ENCODE measurements at regions not wholly inside any gene's neighbourhood (a gene's known extent, or its start where the extent isn't known, plus 50 kb on each side); places are given as distances from the start of the nearest gene placed in this dataset.
"Not testable (repeated sequence)": the region's sequence is repeated elsewhere in the genome, so short reads cannot be mapped to it uniquely, and the experiment has no call there.

DNA sequence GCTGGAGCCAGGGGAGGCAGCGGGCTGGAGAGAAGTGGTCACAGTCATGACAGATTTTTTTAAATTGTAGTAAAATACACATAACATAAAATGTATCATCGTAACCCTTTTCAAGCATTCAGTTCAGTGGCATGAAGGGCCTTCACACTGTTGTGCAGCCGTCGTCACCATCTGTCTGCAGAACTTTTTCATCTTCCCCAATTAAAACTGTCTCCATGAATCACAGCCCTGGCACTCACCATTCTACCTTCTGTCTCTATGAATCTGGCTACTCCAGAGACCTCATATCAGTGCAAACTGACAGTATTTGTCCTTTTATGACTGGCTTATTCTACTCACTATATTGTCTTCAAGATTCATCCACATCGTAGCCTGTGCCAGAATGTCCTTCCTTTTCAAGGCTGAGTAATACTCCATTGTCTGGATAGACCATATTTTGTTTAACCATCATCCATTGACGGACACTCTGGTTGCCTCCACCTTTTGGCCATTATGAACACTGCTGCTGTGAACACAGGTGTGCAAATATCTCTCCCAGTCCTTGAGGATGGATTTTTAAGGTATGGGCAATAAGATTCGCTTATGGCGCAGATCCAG, 91.5 kb upstream of the NCOR2 start:
- in situ Hi-C loops (cut with HindIII; ENCODE audit: low sequenced_read_pairs) = no loop called here
- no peak for DNase-seq (ENCODE audit: low spot score)

DNA sequence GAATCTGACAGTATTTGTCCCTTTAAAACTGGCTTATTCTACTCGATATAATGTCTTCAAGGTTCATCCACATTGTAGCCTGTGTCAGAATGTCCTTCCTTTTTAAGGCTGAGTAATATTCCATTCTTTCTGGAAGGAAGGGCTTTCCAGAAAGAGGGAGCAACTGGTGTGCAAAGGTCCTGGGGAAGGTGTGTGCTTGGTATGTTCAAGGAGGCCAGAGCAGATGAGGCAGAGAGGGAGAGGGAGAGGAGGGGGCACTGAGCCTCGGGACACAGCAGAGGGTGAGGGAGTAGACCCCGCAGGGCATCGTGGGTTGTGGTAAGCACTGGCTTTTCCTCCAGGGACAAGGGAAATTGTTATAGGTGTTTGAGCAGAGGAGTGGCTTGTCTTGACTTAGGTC, 90.9 kb upstream of the NCOR2 start:
- DNase-seq (ENCODE audit: low spot score) = no peak
- in situ Hi-C loops (cut with HindIII; ENCODE audit: low sequenced_read_pairs) = no loop called here

DNA sequence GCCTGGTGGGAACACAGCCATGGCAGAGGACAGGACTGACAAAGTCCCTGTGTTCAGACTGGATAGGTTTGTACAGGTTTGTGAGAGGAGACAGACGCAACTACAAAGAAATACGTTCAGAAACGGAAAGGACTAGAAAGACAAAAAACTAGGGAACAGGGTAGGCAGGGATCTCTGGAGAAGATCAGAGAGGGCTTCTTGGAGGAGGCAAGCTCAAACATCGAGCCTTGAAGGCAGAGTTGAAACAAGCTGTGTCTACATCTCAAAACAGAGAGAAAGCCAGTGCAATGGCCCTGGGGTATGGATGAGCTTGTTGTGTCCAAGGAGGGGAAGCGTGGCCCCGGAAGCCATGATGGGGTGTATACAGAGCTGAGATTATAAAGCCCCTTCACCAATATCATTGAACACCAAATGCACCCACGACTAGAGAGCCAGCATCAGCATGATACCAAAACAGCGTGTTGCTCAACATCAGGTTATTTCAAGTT, 89.6 kb upstream of the NCOR2 start:
- in situ Hi-C loops (cut with HindIII; ENCODE audit: low sequenced_read_pairs) = no loop called here
- no peak for DNase-seq (ENCODE audit: low spot score)

DNA sequence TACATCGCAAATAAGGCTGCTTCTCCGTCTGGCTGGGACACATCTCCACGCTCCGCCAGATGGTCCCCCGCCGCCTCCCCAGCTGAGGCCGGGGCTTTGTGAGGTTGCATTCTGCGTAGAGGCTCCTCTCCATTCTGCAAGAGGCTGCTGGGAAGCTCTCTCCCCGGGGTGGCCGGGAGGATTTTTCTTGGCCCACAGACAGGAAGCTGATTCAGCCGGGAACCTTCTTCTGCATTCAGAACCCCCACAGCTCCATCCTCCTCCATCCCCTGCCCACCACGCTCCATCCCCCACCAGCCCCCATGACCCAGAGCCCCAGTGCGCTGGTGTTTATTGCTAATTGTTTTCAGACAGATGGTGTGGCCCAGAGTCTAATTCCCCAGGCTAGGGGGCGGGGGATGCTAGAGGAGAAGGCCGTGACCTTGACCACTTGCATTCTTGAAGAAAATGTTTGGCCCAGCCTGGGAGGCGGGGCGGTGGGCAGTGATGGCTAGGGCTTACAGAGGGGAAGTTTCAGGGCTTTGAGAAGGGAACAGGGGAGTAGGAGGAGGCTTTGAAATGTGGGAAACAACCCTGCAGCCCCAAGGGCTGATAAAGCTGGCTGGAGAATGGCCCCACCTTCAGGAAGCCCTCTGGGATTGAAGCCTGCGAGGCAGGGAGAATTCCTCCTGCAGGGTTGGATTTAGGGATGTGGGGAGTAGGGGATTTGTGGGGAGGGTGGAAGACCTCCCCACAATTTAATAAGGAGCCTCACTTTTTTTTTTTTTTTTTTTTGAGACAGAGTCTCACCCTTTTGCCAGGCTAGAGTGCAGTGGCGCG, 88.5 kb upstream of the NCOR2 start:
- peak; percentile 77 for DNase-seq (ENCODE audit: low spot score)
- in situ Hi-C loops (cut with HindIII; ENCODE audit: low sequenced_read_pairs) = no loop called here

DNA sequence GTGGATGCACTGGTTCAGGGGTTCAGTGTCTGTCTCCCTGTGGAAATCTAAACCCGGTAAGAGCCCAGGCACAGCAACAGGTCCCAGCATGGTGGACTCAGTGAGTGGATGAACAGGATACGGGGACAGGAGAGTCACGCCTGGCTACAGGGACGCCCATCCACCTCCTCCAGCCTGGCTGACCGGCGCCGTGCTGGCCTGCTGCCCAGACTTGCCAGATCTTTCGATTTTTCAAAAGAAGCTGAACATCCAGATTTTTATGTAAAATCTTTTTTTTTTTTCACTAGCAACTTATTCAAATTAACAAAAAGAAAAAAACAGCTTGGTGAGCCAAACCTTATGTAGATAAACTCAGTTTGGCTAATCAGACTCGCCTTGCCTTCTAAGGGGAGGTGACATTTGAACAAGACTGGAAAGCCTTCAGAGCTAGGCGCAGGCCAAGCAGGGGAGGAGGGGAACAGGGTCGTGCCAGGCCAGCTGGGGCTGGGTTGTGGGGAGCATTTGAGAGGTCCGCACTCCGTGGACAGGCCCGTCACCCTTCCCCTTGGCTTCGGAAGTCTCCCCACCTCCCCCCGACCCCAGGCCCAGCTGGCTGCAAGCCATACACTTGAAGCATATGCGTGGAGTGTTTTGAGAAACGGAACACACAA, 87.8 kb upstream of the NCOR2 start:
- peak; percentile 81 for DNase-seq (ENCODE audit: low spot score)
- in situ Hi-C loops (cut with HindIII; ENCODE audit: low sequenced_read_pairs) = no loop called here

DNA sequence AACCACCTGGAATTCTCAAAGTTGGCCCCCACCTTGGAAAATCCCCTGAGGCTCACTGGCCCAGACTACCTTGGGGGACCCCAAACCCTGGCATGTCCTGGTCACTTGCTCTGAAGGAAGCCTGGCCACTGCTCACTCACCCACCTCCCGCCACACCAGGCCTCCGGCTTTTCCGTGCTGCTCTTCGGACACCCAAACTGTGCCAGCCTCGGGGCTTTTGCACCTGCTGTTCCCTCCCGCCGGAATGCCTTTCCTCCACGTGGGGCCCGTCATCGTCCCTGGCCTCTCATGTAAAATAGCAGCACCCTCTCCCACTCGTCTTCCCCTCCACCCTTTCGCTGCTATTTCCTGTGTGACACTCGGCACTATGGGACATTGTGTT, 87.2 kb upstream of the NCOR2 start:
- in situ Hi-C loops (cut with HindIII; ENCODE audit: low sequenced_read_pairs) = no loop called here

DNA sequence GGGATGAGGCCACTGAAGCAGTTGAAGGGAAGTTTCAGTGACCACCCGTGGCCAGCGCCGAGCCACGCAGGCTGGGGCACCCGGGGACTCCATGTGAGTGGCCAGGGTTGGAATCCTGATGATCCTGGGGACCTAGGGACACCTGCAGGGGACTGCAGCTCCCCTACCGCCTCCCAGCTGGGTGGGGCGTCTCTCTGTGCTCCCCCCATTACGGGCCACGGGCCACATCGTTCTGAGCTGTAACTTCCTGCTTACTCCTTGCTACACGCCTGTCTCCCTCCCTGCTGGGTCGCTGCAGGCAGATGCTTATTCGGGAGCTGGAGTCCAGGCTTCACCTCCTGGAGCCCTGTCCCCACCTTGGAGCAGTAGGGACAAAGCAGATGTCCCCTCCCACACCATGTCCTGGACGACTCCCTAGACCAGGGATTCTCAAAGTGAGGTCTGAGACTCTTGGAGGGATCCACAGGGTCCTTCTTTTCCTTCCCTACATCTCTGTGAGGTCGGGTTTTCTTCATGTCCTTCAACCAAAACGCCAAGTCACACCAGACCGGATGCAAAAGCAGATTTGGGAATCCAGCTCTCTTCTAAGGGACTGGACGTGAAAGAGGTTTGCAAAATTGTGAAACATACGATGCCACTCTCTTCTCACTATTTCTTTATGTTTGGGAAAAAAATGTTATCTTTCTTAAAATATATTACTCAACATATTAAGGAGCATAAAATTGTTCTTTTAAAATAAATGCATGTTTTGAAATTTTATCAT, 85.9 kb upstream of the NCOR2 start:
- in situ Hi-C loops (cut with HindIII; ENCODE audit: low sequenced_read_pairs) = no loop called here
- no peak for DNase-seq (ENCODE audit: low spot score)

More for the DNA sequence above, 87.2 kb upstream of the NCOR2 start:
- no peak for DNase-seq (ENCODE audit: low spot score)

DNA sequence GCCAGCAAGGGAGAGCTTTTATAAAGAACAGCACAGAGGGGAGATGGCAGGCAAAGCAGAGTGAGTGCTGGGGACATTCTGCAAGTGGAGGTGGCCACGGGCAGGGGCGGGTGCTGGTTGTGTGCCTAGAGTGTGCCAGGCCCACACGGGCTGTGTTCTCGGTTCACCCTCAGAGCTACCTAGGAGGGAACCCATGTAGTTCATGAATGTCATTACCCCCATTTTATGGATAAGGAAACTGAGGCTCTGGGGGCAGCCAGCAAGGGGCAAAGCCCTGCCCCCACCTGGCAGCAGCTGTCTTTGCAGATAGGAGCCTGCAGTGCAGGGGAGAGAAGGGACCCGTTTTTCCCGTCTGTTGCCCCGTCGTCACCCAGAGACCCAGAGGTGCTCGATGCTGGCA, 85.2 kb upstream of the NCOR2 start:
- no peak for DNase-seq (ENCODE audit: low spot score)
- in situ Hi-C loops (cut with HindIII; ENCODE audit: low sequenced_read_pairs) = no loop called here

DNA sequence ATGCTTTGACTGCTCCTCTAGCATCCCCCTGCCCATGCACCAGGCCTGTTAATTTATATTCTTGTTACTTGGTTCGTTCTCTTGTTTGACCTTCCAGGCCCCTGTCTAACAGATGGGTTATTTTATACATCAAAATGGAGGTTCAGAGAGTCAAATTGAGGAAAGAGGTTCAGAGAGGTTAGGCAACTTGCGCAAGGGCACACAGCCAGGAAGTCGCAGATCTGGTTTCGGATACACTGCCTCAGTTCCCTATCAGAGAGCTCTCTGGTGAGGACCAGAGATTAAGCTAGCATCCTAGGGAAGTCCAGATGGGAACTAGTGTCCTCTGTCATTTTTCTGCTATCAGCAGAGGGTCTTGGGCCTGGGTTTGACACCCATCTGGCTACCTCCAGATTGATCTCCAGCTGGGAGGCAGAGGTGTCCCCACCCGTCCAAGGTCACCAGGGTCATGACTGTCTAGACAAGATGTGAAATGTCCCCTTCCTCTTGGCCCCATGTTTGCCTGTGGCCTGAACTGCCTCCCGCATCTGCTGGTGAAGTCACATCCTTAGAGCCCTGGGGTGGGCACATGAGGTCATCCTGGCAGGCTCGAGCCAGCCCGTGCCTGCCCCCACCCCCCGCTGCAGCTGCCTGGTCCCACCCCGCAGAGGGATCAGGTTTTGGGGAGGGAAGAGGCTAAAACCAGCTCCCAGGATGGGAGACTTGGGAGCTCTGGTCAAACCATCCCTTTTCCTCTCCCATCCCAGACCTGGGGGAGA, 84.3 kb upstream of the NCOR2 start:
- no peak for DNase-seq (ENCODE audit: low spot score)
- in situ Hi-C loops (cut with HindIII; ENCODE audit: low sequenced_read_pairs) = no loop called here

DNA sequence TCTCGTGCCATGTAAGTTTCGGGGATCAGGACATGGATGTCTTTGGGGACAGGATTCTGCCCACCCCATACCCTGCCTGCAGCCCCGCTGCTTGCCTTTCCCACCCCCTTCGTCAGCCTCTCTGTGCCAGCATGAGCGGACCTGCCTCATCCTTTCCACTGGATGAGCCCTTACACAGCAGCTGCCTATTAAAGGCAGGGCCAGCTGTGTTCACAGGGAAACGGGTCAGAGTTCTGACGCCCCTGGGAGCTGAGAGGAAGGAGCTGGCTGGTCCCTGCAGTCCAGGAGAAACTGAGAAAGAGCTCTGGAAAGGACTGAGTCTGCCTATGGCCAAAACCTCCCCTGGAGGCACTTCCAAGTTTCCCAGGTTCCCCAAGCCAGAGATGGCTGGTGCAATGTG, 83.5 kb upstream of the NCOR2 start:
- DNase-seq (ENCODE audit: low spot score) = no peak
- in situ Hi-C loops (cut with HindIII; ENCODE audit: low sequenced_read_pairs) = no loop called here

DNA sequence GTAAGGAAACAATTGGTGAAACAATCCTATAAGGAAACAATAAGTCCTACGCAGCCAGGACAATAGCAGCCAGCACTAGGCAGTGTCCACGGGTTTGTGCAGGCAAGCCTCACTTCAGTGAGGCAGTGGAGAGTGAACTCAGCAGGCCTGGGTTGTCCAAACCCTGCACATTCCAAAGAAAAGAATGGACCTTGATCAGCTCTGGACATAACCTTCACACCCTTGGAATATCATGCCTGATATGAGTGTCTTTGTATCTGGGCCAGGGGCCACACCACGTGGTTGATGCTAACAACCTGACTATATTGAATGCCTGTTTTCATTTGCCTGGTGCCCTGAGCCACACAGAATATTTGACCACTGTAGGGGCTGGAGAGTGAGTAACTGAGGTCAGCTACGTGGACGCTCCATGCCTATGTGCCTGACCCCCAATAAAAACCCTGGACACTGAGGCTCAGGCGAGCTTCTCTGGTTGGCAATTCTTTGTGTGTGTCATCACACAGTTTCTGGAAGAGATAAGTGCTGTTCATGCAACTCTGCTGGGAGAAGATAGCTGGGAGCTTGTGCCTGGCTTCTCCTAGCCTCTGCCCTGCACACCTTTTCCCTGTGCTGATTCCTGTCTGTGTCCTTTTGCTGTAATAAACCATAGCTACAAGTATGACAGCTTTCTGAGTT, 81.4 kb upstream of the NCOR2 start:
- no peak for DNase-seq (ENCODE audit: low spot score)
- in situ Hi-C loops (cut with HindIII; ENCODE audit: low sequenced_read_pairs) = no loop called here

DNA sequence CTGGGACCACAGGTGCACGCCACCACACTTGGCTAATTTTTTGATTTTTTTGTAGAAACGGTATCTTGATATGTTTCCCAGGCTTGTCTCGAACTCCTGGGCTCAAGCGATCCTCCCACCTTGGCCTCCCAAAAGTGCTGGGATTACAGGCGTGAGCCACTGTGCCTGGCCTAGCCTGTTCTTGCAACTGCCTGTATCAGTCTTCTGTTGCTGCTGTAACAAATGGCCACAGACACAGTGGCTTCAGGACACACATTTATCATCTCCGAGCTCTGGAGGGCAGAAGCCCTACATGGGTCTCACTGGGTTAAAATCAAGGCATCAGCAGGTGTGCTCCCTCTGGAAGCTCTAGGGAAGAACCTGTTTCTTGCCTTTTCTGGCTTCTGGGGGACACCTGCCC, 79.9 kb upstream of the NCOR2 start:
- DNase-seq (ENCODE audit: low spot score) = no peak
- in situ Hi-C loops (cut with HindIII; ENCODE audit: low sequenced_read_pairs) = no loop called here

DNA sequence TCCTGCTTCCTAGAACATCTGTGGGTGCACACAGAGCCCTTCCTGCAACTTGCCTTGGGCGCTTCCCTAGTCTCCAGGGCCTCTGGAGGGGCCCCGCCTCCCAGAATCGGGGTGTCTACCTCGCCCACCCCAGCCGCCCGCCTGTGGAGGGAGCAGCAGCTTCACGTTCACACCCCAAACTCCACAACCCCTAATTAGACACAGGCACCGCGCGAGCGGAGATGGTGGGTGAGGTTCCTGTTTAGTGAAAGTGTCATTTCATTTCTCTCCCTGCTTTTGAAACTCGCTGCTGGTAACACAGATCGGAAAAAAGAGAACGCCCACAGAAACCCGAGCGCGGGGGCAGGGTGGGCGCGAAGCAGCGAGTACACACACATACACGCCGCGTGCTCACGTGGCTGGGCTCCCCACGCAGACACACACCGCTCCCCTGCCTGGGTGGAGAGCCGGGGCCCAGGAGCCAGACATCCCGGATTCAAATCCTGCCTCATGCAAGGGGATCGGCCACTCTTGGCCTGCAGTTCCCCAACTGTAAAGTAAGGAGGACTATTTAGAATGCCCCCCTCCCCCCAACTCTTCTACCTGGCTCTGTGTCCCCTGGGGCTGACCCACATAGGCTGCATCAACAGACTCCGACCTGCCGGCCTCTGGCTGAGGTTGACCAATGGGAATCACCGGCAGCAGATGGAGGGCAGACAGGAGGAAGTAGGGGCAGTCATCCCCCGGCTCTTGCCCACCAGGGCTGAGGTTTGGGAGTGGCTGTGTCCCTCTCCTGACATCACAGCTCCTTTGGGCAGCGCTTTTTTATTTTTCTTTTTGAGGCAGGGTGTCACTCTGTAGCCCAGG, 79.2 kb upstream of the NCOR2 start:
- in situ Hi-C loops (cut with HindIII; ENCODE audit: low sequenced_read_pairs) = no loop called here

DNA sequence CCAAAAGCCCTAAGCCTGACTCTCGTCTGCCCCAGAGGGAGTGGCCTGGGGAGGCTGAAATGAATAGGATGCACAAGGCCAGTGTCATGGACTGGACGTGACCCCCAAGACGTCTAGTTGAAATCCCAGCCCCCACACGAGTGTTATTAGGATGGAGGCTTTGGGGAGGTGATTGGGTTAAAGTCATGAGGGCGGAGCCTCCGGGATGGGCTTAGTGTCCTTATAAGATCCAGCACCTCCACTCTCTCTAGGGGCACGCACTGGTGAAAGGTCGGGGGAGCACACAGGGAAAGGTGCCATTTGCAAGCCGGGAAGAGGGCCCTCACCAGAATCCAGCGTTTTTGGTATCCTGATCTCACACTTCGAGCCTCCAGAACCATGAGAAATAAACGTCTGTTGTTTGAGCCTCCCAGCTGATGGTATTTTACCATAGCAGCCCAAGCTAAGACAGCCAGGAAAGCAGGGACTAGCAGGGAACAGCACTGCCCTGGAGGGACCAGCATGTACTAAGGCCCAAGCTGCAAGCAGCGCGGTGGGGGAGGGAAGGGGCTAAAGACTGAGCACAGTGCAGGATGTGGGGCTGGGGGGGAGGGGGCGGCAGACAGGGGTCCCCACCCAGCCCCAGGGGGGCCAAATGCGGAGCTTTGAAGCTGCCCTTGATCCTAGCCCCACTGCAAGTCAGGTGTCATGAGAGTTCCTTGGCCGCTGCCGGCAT, 78.3 kb upstream of the NCOR2 start:
- no peak for DNase-seq (ENCODE audit: low spot score)
- in situ Hi-C loops (cut with HindIII; ENCODE audit: low sequenced_read_pairs) = no loop called here

More for the DNA sequence above, 79.2 kb upstream of the NCOR2 start:
- no peak for DNase-seq (ENCODE audit: low spot score)

DNA sequence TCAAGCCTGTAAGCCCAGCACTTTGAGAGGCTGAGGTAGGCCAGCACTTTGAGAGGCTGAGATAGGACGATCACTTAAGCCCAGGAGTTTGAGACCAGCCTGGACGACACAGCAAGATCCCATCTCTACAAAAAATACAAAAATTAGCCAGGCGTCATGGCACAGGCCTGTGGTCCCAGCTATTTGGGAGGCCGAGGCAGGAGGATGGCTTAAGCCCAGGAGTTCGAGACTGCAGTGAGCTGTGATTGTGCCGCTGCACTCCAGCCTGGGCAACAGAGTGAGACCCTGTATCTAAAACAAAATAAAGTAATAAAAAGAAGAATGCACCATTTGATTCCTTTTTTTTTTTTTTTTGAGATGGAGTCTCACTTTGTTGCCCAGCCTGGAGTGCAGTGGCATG, 76.4 kb upstream of the NCOR2 start:
- DNase-seq (ENCODE audit: low spot score); in situ Hi-C loops (cut with HindIII; ENCODE audit: low sequenced_read_pairs): not testable (repeated sequence)

DNA sequence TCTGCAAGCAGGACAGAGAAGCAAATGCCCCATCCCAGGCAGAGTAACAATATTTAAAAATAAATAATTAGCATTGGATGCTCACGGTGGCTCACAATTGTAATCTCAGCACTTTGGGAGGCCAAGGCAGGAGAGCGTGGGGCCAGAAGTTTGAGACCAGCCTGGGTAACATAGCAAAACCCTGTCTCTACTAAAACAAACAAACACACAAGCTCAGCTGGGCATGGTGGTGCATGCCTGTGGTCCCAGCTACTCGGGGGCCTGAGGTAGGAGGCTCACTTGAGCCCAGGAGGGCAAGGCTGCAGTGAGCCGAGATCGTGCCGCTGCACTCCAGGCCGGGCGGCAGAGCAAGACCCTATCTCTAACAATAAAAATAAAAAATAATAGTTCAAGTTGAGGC, 74.7 kb upstream of the NCOR2 start:
- in situ Hi-C loops (cut with HindIII; ENCODE audit: low sequenced_read_pairs) = no loop called here
- no peak for DNase-seq (ENCODE audit: low spot score)

DNA sequence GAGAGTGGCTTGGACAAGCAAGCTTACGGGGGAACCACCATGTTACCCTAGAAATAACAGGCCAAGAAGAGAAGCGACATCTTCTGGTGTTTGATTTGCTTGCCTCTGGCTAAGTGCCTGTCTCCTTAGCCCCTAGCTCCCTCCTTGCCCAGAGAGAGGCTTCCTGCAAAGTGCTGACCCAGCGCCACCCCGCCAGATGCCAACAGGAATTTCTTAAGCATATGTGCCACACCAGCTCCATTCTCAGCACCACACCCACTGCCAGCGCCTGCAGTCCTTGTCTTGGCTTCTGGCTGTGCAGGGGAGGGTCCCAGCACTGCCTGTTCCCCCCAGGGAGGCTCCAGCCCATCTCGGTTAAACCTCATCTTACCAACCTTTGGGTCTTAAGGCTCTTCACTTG, 74.2 kb upstream of the NCOR2 start:
- in situ Hi-C loops (cut with HindIII; ENCODE audit: low sequenced_read_pairs) = no loop called here
- no peak for DNase-seq (ENCODE audit: low spot score)

Data from G401 (cell line).